GM21360 (cell line): ENCODE measurements at regions not wholly inside any gene's neighbourhood (a gene's known extent, or its start where the extent isn't known, plus 50 kb on each side); places are given as distances from the start of the nearest gene placed in this dataset.

ENCODE experiments used
- ATAC-seq: cut with Tn5 transposase; IDR thresholded peaks from one replicate; pipeline ENCODE4 v1.9.1; 2021; ENCODE audit warnings: mild to moderate bottlenecking, moderate library complexity; ENCODE audit not compliant: unreplicated experiment

GRCh38 chr12:4030929-4031702 is 157.9 kb upstream of the PARP11 start:
- ATAC-seq, result peak; percentile 83

GRCh38 chr12:4027412-4027811 is 154.2 kb upstream of the PARP11 start:
- ATAC-seq, result no peak

GRCh38 chr12:4026517-4026916 is 153.3 kb upstream of the PARP11 start:
- ATAC-seq, result no peak

GRCh38 chr12:4026020-4026358 is 152.8 kb upstream of the PARP11 start:
- ATAC-seq, result no peak

- no peak for ATAC-seq
Measured at GRCh38 chr12:4025181-4026019, 152.2 kb upstream of the PARP11 start.

GRCh38 chr12:4024701-4025100 is 151.5 kb upstream of the PARP11 start:
- ATAC-seq, result no peak

- no peak for ATAC-seq
Measured at GRCh38 chr12:4015225-4016091, 142.3 kb upstream of the PARP11 start.

- ATAC-seq, result no peak
Measured at GRCh38 chr12:4014858-4015224, 141.6 kb upstream of the PARP11 start.

GRCh38 chr12:4014444-4014843 is 141.2 kb upstream of the PARP11 start:
- ATAC-seq, result no peak

GRCh38 chr12:4012977-4013968 is 140.1 kb upstream of the PARP11 start:
- ATAC-seq, result no peak

GRCh38 chr12:4012073-4012472 is 138.9 kb upstream of the PARP11 start:
- ATAC-seq, result no peak

GRCh38 chr12:4011597-4011996 is 138.4 kb upstream of the PARP11 start:
- ATAC-seq, result no peak

GRCh38 chr12:4009979-4010704 is 136.9 kb upstream of the PARP11 start:
- ATAC-seq, result no peak

GRCh38 chr12:4006743-4007142 is 133.5 kb upstream of the PARP11 start:
- ATAC-seq, result no peak

GRCh38 chr12:4005851-4006430 is 132.7 kb upstream of the PARP11 start:
- ATAC-seq, result no peak

GRCh38 chr12:4003576-4003975 is 130.4 kb upstream of the PARP11 start:
- ATAC-seq, result no peak

- ATAC-seq, result no peak
Measured at GRCh38 chr12:4002601-4003000, 129.4 kb upstream of the PARP11 start.

- ATAC-seq, result no peak
Measured at GRCh38 chr12:4001841-4002240, 128.6 kb upstream of the PARP11 start.

GRCh38 chr12:4001031-4001430 is 127.8 kb upstream of the PARP11 start:
- ATAC-seq, result no peak
